OCI-M1 (cell line): ENCODE measurements at regions not wholly inside any gene's neighbourhood (a gene's known extent, or its start where the extent isn't known, plus 50 kb on each side); places are given as distances from the start of the nearest gene placed in this dataset.
"Not testable (repeated sequence)": the region's sequence is repeated elsewhere in the genome, so short reads cannot be mapped to it uniquely, and the experiment has no call there.

ENCODE experiments used
- DNase-seq: peaks from one replicate; lab custom pipeline; 2025; lab: John Stamatoyannopoulos, UW

GRCh38 chr6:94217836-94218235, 798.5 kb upstream of the EPHA7 start:
- DNase-seq = no peak

- no peak for DNase-seq
Measured at GRCh38 chr6:94215552-94215951, 796.2 kb upstream of the EPHA7 start.

GRCh38 chr6:94213226-94213625, 793.9 kb upstream of the EPHA7 start:
- no peak for DNase-seq

DNA sequence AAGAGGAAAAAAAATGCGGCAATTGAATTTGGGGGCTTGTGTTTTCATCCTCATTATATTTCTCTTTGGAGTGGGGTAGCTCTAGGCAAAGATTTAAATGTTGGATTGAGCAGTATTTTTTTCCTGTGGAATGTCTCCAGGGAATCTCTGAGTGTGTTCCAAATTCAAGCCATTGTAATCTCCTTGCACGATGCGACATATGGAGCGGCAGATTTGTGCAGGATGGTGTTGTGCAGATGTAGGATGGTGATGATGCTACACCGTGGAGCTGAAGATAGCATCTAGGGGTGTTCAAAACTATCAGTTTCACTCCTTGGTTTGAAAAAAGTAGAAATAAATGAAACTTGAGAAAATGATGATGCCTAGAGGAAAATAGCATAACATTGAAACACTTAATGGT, 777.5 kb upstream of the EPHA7 start:
- DNase-seq = no peak

DNA sequence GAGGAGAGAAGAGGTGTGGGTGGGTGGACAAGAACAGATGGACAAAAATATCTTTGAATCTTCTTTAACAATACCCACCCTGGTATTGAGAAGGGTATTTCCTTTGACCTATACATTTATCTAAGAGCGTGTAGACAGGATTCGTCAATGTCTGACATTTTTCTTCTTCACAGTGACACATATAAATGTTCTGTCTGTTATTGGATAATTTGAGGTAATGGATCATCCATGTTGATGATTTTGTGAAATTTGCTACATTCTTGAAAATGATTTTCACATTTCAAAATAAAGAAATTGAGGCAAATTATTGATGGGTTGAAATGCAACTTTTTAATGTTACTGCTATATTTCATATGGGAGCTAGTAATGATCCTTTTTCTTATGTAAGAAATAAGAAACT, 770.7 kb upstream of the EPHA7 start:
- DNase-seq = no peak

DNA sequence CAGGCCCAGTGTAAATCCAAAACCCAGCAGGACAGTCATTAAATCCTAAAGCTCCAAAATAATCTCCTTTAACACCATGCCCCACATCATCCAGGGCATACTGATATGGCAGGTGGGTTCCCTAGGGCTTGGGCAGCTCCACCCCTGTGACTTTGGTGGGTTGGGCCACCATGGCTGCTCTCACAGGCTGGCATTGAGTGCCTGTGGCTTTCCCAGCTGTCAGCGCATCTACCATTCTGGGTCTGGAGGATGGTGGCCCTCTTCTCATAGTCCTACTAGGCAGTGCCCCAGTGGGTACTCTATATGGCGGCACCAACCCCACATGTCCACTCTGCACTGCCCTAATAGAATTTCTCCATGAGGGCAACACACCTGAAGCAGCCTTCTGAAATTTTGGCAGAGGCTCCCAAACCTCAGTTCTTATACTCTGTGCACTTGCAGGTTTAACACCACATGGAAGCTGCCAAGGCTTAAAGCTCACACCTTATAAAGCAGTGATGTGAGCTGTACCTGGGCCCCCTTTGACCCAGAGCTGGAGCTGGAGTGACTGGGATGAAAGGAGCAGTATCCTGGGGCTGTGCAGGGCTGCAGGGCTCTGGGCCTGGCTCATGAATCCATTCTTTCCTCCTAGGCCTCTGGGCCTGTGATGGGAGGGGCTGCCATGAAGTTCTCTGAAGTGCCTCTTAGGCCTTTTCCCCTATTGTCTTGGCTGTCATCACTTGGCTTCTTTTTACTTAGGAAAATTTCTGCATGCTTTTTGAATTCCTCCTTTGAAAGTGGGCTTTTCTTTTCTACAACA, 765.5 kb upstream of the EPHA7 start:
- DNase-seq = no peak

DNA sequence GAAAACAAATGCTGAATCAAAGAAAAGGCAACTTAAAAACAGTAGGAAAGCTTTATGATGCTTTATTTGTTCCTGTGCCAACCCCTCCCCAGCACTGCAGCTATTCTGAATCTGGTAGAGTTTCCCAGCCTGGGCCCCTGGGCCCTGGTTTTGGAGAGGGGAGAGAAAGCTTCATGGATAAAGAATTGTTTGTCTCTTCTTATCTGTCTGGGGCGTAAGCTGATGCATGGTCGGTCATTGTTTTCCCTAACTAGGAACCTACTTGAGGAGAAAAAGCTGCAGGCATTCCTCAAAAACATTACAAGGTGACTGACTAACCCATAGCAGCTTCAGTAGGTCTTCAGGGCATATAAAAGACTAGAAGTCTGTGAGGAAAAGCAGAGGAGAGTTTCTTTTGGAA, 758.1 kb upstream of the EPHA7 start:
- no peak for DNase-seq

GRCh38 chr6:94175465-94175864, 756.1 kb upstream of the EPHA7 start:
- no peak for DNase-seq

GRCh38 chr6:94163877-94164276, 744.5 kb upstream of the EPHA7 start:
- DNase-seq = no peak

DNA sequence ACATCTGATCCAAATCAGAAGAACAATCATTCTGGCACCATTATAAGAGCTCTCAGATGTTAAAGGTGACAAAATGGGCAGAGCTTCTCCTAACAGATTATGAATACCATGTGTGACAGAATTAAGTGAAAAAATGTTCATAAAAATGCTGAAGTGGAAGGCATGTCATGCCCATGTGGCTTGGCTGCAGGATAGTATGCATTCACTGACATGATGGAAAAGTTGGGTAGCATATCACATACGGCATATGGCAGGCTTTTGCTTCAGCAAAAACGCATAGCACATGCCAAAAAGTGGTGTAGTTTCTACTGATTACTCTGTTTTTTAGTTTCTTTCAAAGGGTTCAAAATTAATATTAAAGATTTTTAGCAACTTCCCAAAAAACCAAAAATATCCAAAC, 731.5 kb upstream of the EPHA7 start:
- no peak for DNase-seq

DNA sequence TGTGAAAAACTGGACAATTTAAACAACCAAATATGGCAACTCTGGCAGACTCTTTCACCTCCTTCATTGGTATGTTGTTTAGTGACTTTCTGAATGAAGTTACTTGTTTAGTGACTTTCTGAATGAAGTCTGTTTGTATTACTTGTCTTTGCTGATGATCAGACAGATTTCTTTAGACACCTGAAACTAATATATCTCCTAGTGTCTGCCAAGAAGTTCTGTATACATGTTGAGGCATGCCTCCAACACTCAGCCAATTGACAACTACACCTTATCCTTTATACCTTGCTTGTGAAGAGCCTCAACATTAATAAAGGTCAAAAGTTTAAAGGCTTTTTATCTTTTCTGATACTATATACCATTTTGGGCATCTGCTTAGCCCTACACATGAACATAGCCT, 725.4 kb upstream of the EPHA7 start:
- no peak for DNase-seq

DNA sequence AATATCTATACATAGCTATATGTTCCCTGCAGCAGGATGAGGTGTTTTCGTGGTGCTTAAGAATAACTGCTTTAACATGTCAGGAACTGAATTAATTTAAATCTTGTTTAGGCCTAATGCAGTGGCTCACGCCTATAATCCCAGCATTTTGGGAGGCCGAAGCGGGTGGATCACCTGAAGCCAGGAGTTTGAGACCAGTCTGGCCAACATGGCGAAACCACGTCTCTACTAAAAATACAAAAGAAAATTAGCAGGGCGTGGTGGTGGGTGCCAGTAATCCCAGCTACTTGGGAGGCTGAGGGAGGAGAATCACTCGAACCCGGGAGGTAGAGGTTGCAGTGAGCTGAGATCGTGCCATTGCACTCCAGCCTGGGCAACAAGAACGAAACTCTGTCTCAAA, 717.8 kb upstream of the EPHA7 start:
- not testable (repeated sequence) for DNase-seq

DNA sequence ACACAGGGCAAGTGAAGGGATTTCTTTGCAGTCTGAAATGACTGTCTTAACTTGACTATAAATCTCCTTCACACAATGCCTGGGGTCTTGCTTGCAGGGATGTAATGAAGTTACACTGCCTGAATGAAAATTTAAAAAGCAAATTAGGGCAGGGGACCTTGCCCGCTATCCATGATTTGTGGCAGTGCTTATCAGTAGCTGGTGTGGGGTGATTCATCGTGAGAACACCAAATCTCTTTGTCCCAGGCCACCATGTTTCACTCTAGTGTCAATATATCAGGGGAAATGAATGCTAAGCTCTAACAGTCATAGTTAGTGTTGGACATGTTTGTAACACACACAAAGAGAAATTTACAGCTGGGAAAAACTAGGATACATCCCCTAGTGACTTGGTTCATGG, 713.7 kb upstream of the EPHA7 start:
- DNase-seq = peak; percentile 47

DNA sequence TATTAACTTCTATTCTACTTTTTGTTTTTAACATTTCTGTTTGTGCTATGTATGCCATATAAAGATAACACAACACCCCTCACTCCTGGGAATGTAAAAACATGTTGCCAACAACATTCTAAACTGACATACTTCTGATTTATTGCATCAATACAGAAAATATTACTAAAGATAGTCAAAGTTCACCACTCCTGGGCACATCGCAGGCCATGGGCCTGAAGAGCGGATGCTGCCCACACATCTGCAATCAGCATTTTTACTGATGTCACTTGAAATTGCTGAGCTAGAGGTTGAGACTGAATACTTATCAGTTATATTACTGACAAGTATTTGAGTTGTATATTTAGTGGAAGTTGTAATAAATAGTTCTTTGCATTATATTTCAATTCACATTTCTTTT, 711.9 kb upstream of the EPHA7 start:
- DNase-seq = no peak

DNA sequence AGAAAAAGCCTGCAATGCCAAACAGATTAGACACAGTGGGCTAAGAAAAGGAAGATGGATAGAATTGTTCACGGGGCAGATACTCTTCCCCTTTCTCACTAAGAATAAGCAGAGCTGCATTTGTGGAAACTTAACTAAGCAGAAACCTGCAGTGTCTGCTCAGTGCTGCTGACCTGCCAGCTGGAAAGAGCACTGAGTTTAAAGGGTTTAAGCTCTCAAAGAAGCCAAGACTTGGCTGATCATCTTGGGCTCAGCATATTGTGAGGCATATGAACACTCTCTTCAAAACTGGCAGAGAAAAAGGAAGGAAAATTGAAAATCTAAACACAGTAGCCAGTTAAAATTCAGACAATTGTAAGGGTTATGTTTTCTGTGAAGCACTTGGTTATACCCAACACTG, 711.1 kb upstream of the EPHA7 start:
- peak; percentile 48 for DNase-seq

GRCh38 chr6:94129926-94130325, 710.6 kb upstream of the EPHA7 start:
- no peak for DNase-seq

GRCh38 chr6:94127716-94128115, 708.4 kb upstream of the EPHA7 start:
- DNase-seq = peak; percentile 53

DNA sequence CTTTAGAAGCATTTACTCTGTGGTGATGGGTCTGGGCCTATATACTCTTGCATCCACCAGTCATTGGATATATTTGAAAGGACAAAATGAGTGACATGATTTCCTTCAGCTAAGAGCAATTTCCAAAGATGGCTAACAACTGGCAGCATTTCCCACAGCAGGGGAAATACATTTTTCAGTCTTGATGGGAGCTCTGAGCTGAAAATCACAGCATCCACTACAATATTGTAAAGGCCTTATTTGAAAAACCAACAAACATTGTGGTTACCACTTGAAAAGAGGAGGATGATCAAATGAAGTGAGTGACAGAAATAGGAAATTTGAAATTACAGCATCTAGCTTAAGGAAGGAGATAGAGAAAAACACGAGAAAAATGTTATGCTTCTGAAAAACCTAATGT, 705.0 kb upstream of the EPHA7 start:
- no peak for DNase-seq

GRCh38 chr6:94121094-94121493, 701.7 kb upstream of the EPHA7 start:
- no peak for DNase-seq

- DNase-seq = no peak
Measured at GRCh38 chr6:94099072-94099471, 679.7 kb upstream of the EPHA7 start.

- DNase-seq = no peak
Measured at GRCh38 chr6:94095961-94096360, 676.6 kb upstream of the EPHA7 start.

- DNase-seq = no peak
Measured at GRCh38 chr6:94089941-94090340, 670.6 kb upstream of the EPHA7 start.

GRCh38 chr6:94088870-94089269, 669.5 kb upstream of the EPHA7 start:
- DNase-seq = no peak

GRCh38 chr6:94074764-94075163, 655.4 kb upstream of the EPHA7 start:
- DNase-seq = no peak
